PC-9 (cell line): ENCODE measurements at regions not wholly inside any gene's neighbourhood (a gene's known extent, or its start where the extent isn't known, plus 50 kb on each side); places are given as distances from the start of the nearest gene placed in this dataset.

Source experiments
- BruUV-seq: library from RNA; stranded (reverse); fragments of 400-500 nt; replicated peaks from 2 replicates; lab custom pipeline; 2021; lab: Mats Ljungman, UMichigan
- CTCF ChIA-PET: fragments of 300-600 bp; sonication (Branson Sonifier 250); formaldehyde crosslinking; loops from one replicate; lab custom pipeline; 2022; ENCODE audit warnings: antibody characterized with exemption; lab: Charles Lee
- POLR2A ChIA-PET: fragments of 300-600 bp; sonication (Branson Sonifier 250); formaldehyde crosslinking; loops from one replicate; lab custom pipeline; 2022; ENCODE audit warnings: antibody characterized with exemption; ENCODE audit not compliant: unreplicated experiment; lab: Charles Lee
- DNase-seq, 2 experiments: peaks; one replicate each; pipeline versions ENCODE4 v3.0.0 to v3.0.0-alpha.2; 2015 to 2022; ENCODE audit warnings: mixed read lengths in 1 of 2
- H2AFZ ChIP-seq: fragments of 200-600 bp; sonication (generic); 2 replicates; pipeline ENCODE4 v1.8.1; 2017; ENCODE audit warnings: antibody characterized with exemption
- H3F3A ChIP-seq: fragments of 200-600 bp; sonication (generic); 2 replicates; pipeline ENCODE4 v1.8.1; 2017; ENCODE audit warnings: antibody characterized with exemption, mild to moderate bottlenecking, low read depth; ENCODE audit not compliant: insufficient read depth
- H3K27ac ChIP-seq: fragments of 200-600 bp; sonication (generic); 2 replicates; pipeline ENCODE4 v1.6.1; 2016; ENCODE audit warnings: mixed run types
- H3K27me3 ChIP-seq: fragments of 200-600 bp; sonication (generic); 2 replicates; pipeline ENCODE4 v1.6.1; 2016; ENCODE audit warnings: low read depth, mixed run types; ENCODE audit not compliant: insufficient read depth
- H3K36me3 ChIP-seq: fragments of 200-600 bp; sonication (generic); 2 replicates; pipeline ENCODE4 v1.6.1; 2016; ENCODE audit warnings: low read depth, mixed run types
- H3K4me1 ChIP-seq: fragments of 200-600 bp; sonication (generic); replicated peaks from 2 replicates; pipeline ENCODE4 v1.6.1; 2016; ENCODE audit warnings: mixed run types; ENCODE audit not compliant: insufficient read depth
- H3K4me2 ChIP-seq: fragments of 200-600 bp; sonication (generic); 2 replicates; pipeline ENCODE4 v1.6.1; 2017; ENCODE audit warnings: mixed run types
- H3K4me3 ChIP-seq: fragments of 200-600 bp; sonication (generic); 2 replicates; pipeline ENCODE4 v1.6.1; 2016; ENCODE audit warnings: mixed run types
- H3K79me2 ChIP-seq: fragments of 200-600 bp; sonication (generic); 2 replicates; pipeline ENCODE4 v1.6.1; 2017; ENCODE audit warnings: low read depth, mixed run types
- H3K9me2 ChIP-seq: fragments of 200-600 bp; sonication (generic); 2 replicates; pipeline ENCODE4 v1.8.1; 2017; ENCODE audit warnings: mild to moderate bottlenecking; ENCODE audit not compliant: insufficient read depth
- H3K9me3 ChIP-seq: fragments of 200-600 bp; sonication (generic); 2 replicates; pipeline ENCODE4 v1.8.1; 2016; ENCODE audit warnings: low read depth; ENCODE audit not compliant: insufficient read depth
- H4K20me1 ChIP-seq: fragments of 200-600 bp; sonication (generic); 2 replicates; pipeline ENCODE4 v1.8.1; 2017; ENCODE audit not compliant: insufficient read depth
- CTCF ChIP-seq: fragments of 200-600 bp; sonication (generic); conservative IDR thresholded peaks from 2 replicates; pipeline ENCODE4 v1.6.1; 2017; ENCODE audit warnings: mixed run types, antibody characterized with exemption, mild to moderate bottlenecking, moderate library complexity
- EZH2 ChIP-seq: fragments of 200-600 bp; sonication (generic); IDR thresholded peaks from 2 replicates; pipeline ENCODE4 v1.8.0; 2017; ENCODE audit warnings: antibody characterized with exemption, low read depth
- intact Hi-C: fragments of 100-400 bp; cut with micrococcal nuclease; formaldehyde crosslinking; loops from one replicate; pipeline ENCODE4 v1.10.0; 2022; ENCODE audit not compliant: unreplicated experiment

- H3K4me3 ChIP-seq, result no peak overlapping the region
- no peak for DNase-seq
- no peak overlapping the region for H3K27ac ChIP-seq
- no peaks in the 10 kb centered on the region for H3K27me3 ChIP-seq
- H3F3A ChIP-seq, result no peaks in the 10 kb centered on the region
- ChIA-PET CTCF (no interaction called here), POLR2A (no interaction called here)
- no peak overlapping the region for H2AFZ ChIP-seq
- BruUV-seq, result no TSS peak
- H3K9me3 ChIP-seq, result no peaks in the 10 kb centered on the region
- intact Hi-C loops, result no loop called here
- no peak for TF ChIP-seq EZH2
- no peak for TF ChIP-seq CTCF
- H3K79me2 ChIP-seq, result no peaks in the 10 kb centered on the region
- no peaks in the 10 kb centered on the region for H3K36me3 ChIP-seq
- no peaks in the 10 kb centered on the region for H3K4me1 ChIP-seq
- no peaks in the 10 kb centered on the region for H3K9me2 ChIP-seq
- no peaks in the 10 kb centered on the region for H4K20me1 ChIP-seq
- H3K4me2 ChIP-seq, result no peak overlapping the region
These were observed 554.6 kb upstream of the CDH6 start for GRCh38 chr5:30638899-30639298.

- Histone ChIP-seq H3K36me3 (no peaks in the 10 kb centered on the region), H3K9me3 (no peaks in the 10 kb centered on the region), H3F3A (no peaks in the 10 kb centered on the region), H3K4me2 (no peak overlapping the region), H3K79me2 (no peaks in the 10 kb centered on the region), H3K4me1 (no peaks in the 10 kb centered on the region), H3K27me3 (no peaks in the 10 kb centered on the region), H3K27ac (no peak overlapping the region), H4K20me1 (no peaks in the 10 kb centered on the region), H3K4me3 (no peak overlapping the region), H2AFZ (no peak overlapping the region), H3K9me2 (no peaks in the 10 kb centered on the region)
- DNase-seq, result no peak
- no TSS peak for BruUV-seq
- intact Hi-C loops, result no loop called here
- ChIA-PET POLR2A (no interaction called here), CTCF (no interaction called here)
- TF ChIP-seq CTCF (no peak), EZH2 (no peak)
These were observed 565.5 kb upstream of the CDH6 start for GRCh38 chr5:30627945-30628344.

GRCh38 chr5:30626557-30626956 is 566.9 kb upstream of the CDH6 start:
- no peaks in the 10 kb centered on the region for H4K20me1 ChIP-seq
- BruUV-seq, result no TSS peak
- intact Hi-C loops, result no loop called here

More at GRCh38 chr5:30626557-30626956, 566.9 kb upstream of the CDH6 start:
- Histone ChIP-seq H3K27ac (no peak overlapping the region), H3K4me1 (no peaks in the 10 kb centered on the region), H3K9me3 (no peaks in the 10 kb centered on the region), H3K9me2 (no peaks in the 10 kb centered on the region), H3K27me3 (no peaks in the 10 kb centered on the region), H2AFZ (no peak overlapping the region), H3K4me3 (no peak overlapping the region), H3K4me2 (no peak overlapping the region), H3F3A (no peaks in the 10 kb centered on the region), H3K36me3 (no peaks in the 10 kb centered on the region), H3K79me2 (no peaks in the 10 kb centered on the region)
- ChIA-PET POLR2A (no interaction called here), CTCF (no interaction called here)
- DNase-seq, result no peak
- TF ChIP-seq EZH2, result no peak
- TF ChIP-seq CTCF, result no peak
